T1000 (cell line): ENCODE measurements at regions not wholly inside any gene's neighbourhood (a gene's known extent, or its start where the extent isn't known, plus 50 kb on each side); places are given as distances from the start of the nearest gene placed in this dataset.
"Not testable (repeated sequence)": the region's sequence is repeated elsewhere in the genome, so short reads cannot be mapped to it uniquely, and the experiment has no call there.

ENCODE experiments used
- DNase-seq: peaks from one replicate; lab custom pipeline; 2025; ENCODE audit warnings: mixed read lengths; lab: John Stamatoyannopoulos, UW

- DNase-seq, result no peak
Measured at GRCh38 chr16:51542981-51543815, 392.1 kb upstream of the SALL1 start.

GRCh38 chr16:51540259-51540658, 389.2 kb upstream of the SALL1 start:
- no peak for DNase-seq

GRCh38 chr16:51538707-51539498, 387.8 kb upstream of the SALL1 start:
- DNase-seq, result peak; percentile 53

- DNase-seq, result no peak
Measured at GRCh38 chr16:51535591-51535990, 384.5 kb upstream of the SALL1 start.

GRCh38 chr16:51532551-51532950, 381.5 kb upstream of the SALL1 start:
- DNase-seq, result no peak

- no peak for DNase-seq
Measured at GRCh38 chr16:51531271-51531670, 380.2 kb upstream of the SALL1 start.

GRCh38 chr16:51527349-51527748, 376.3 kb upstream of the SALL1 start:
- DNase-seq, result no peak

- no peak for DNase-seq
Measured at GRCh38 chr16:51526621-51527020, 375.6 kb upstream of the SALL1 start.

- no peak for DNase-seq
Measured at GRCh38 chr16:51524555-51525373, 373.7 kb upstream of the SALL1 start.

GRCh38 chr16:51524070-51524469, 373.0 kb upstream of the SALL1 start:
- DNase-seq, result no peak

GRCh38 chr16:51523400-51523799, 372.3 kb upstream of the SALL1 start:
- DNase-seq, result no peak

- DNase-seq, result no peak
Measured at GRCh38 chr16:51522902-51523301, 371.8 kb upstream of the SALL1 start.

- DNase-seq, result not testable (repeated sequence)
Measured at GRCh38 chr16:51516960-51517359, 365.9 kb upstream of the SALL1 start.

GRCh38 chr16:51510416-51510815, 359.3 kb upstream of the SALL1 start:
- no peak for DNase-seq

- DNase-seq, result no peak
Measured at GRCh38 chr16:51509336-51509735, 358.3 kb upstream of the SALL1 start.

GRCh38 chr16:51508490-51509212, 357.6 kb upstream of the SALL1 start:
- no peak for DNase-seq

- no peak for DNase-seq
Measured at GRCh38 chr16:51507286-51507685, 356.2 kb upstream of the SALL1 start.

- no peak for DNase-seq
Measured at GRCh38 chr16:51500306-51500705, 349.2 kb upstream of the SALL1 start.

GRCh38 chr16:51497541-51498211, 346.6 kb upstream of the SALL1 start:
- no peak for DNase-seq

- DNase-seq, result no peak
Measured at GRCh38 chr16:51490866-51491265, 339.8 kb upstream of the SALL1 start.

GRCh38 chr16:51487880-51488279, 336.8 kb upstream of the SALL1 start:
- no peak for DNase-seq
